Smooth muscle cell (in vitro differentiated cells): ENCODE measurements at regions not wholly inside any gene's neighbourhood (a gene's known extent, or its start where the extent isn't known, plus 50 kb on each side); places are given as distances from the start of the nearest gene placed in this dataset.

ENCODE experiments used
- DNase-seq: peaks from one replicate; lab custom pipeline; 2025; ENCODE audit not compliant: unreplicated experiment; lab: John Stamatoyannopoulos, UW
- H2AFZ ChIP-seq: fragments of 200-600 bp; sonication (generic); 2 replicates; pipeline ENCODE4 v1.6.0; 2016; ENCODE audit warnings: antibody characterized with exemption, low read depth, mild to moderate bottlenecking
- H3F3A ChIP-seq: fragments of 200-600 bp; sonication (generic); 2 replicates; pipeline ENCODE4 v1.6.0; 2017; ENCODE audit warnings: antibody characterized with exemption, low read depth
- H3K27ac ChIP-seq: fragments of 200-600 bp; sonication (generic); 2 replicates; pipeline ENCODE4 v1.5.1; 2016; ENCODE audit warnings: low read depth, mild to moderate bottlenecking
- H3K27me3 ChIP-seq: fragments of 200-600 bp; sonication (generic); 2 replicates; pipeline ENCODE4 v1.6.1; 2016; ENCODE audit warnings: low read depth, mild to moderate bottlenecking
- H3K36me3 ChIP-seq: fragments of 200-600 bp; sonication (generic); 2 replicates; pipeline ENCODE4 v1.5.1; 2016; ENCODE audit warnings: low read depth
- H3K4me1 ChIP-seq: fragments of 200-600 bp; sonication (generic); 2 replicates; pipeline ENCODE4 v1.5.1; 2016; ENCODE audit warnings: low read depth
- H3K4me2 ChIP-seq: fragments of 200-600 bp; sonication (generic); 2 replicates; pipeline ENCODE4 v1.6.0; 2016; ENCODE audit warnings: mild to moderate bottlenecking
- H3K4me3 ChIP-seq: fragments of 200-600 bp; sonication (generic); 2 replicates; pipeline ENCODE4 v1.5.1; 2016; ENCODE audit warnings: mild to moderate bottlenecking
- H3K79me2 ChIP-seq: fragments of 200-600 bp; sonication (generic); 2 replicates; pipeline ENCODE4 v1.6.0; 2016; ENCODE audit warnings: low read depth, mild to moderate bottlenecking
- H3K9ac ChIP-seq: fragments of 200-600 bp; sonication (generic); 2 replicates; pipeline ENCODE4 v1.6.0; 2016; ENCODE audit warnings: low read depth
- H3K9me3 ChIP-seq: fragments of 200-600 bp; sonication (generic); replicated peaks from 2 replicates; pipeline ENCODE4 v1.5.1; 2016; ENCODE audit warnings: low read depth
- H4K20me1 ChIP-seq: fragments of 200-600 bp; sonication (generic); 2 replicates; pipeline ENCODE4 v1.6.0; 2016; ENCODE audit warnings: low read depth
- CTCF ChIP-seq: fragments of 200-600 bp; sonication (generic); IDR thresholded peaks from 2 replicates; pipeline ENCODE4 v1.5.1; 2017; ENCODE audit warnings: borderline replicate concordance, mild to moderate bottlenecking, antibody characterized with exemption; ENCODE audit not compliant: insufficient read depth, poor library complexity, severe bottlenecking
- WGBS: methylation state at CpG from one replicate; pipeline ENCODE4 v1.1.7; 2016; ENCODE audit warnings: low lambda C conversion rate; 5-methylcytosine and 5-hydroxymethylcytosine counted together

DNA sequence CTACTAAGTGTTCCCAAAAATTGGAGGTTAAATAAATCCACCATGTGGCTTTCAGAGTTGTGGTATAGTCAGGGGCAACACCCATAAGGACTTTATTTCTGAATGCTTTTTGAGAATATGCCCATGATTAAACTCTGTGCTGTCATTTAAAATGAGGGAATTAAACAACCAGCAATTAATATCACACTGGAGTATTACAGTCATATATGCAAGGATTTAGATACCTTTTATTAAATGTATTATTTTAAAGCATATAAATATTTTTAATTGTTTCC lies 227.6 kb downstream of the ZPLD1 start:
- Histone ChIP-seq H3K4me2 (no peak overlapping the region), H3K4me1 (no peaks in the 10 kb centered on the region), H3K9me3 (no peaks in the 10 kb centered on the region), H3K79me2 (no peaks in the 10 kb centered on the region), H3F3A (no peaks in the 10 kb centered on the region), H4K20me1 (no peaks in the 10 kb centered on the region), H2AFZ (no peak overlapping the region), H3K9ac (no peak overlapping the region), H3K36me3 (no peaks in the 10 kb centered on the region), H3K4me3 (no peak overlapping the region), H3K27me3 (no peaks in the 10 kb centered on the region), H3K27ac (no peak overlapping the region)
- TF ChIP-seq CTCF = no peak
- DNase-seq = no peak

- TF ChIP-seq CTCF = no peak
- H3K9ac ChIP-seq = no peak overlapping the region
- no peak overlapping the region for H3K4me3 ChIP-seq
- H3K27me3 ChIP-seq = no peaks in the 10 kb centered on the region
- H3K79me2 ChIP-seq = no peaks in the 10 kb centered on the region
- no peak overlapping the region for H2AFZ ChIP-seq
- no peak overlapping the region for H3K4me2 ChIP-seq
- H3K9me3 ChIP-seq = no peaks in the 10 kb centered on the region
- no peak overlapping the region for H3K27ac ChIP-seq
- H3K4me1 ChIP-seq = no peaks in the 10 kb centered on the region
- no peaks in the 10 kb centered on the region for H3K36me3 ChIP-seq
- H4K20me1 ChIP-seq = no peaks in the 10 kb centered on the region
- 95% methylated on average over 6 of the region's 6 CpGs for WGBS
- DNase-seq = no peak
- H3F3A ChIP-seq = no peaks in the 10 kb centered on the region
Observed at GRCh38 chr3:102664126-102664525, 229.3 kb downstream of the ZPLD1 start.

DNA sequence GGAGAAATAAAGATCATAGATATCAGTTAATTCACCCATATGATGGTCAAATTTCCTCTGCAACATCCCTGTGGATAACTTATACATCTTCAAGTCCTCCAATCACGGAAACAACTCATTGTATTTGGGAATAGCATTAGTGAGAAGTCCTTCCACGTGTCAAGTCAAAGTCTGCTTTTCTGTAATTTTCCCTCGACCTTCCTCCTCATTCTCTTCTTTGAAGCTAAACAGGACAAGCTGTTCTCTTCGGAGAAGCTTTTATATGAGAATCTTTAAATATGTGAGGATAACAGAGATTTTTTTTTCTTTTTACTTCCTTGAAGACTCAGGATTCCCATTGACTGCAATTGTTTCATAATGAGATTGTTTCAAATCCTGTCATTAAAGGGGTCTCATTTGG lies 230.4 kb downstream of the ZPLD1 start:
- DNase-seq = no peak
- Histone ChIP-seq H3K27me3 (no peaks in the 10 kb centered on the region), H3K4me3 (no peak overlapping the region), H3K36me3 (no peaks in the 10 kb centered on the region), H3F3A (no peaks in the 10 kb centered on the region), H3K4me2 (no peak overlapping the region), H3K4me1 (no peaks in the 10 kb centered on the region), H3K79me2 (no peaks in the 10 kb centered on the region), H3K9me3 (no peaks in the 10 kb centered on the region), H2AFZ (no peak overlapping the region), H4K20me1 (no peaks in the 10 kb centered on the region), H3K9ac (no peak overlapping the region), H3K27ac (no peak overlapping the region)
- TF ChIP-seq CTCF = no peak
- 82% methylated on average over 4 of the region's 4 CpGs for WGBS

DNA sequence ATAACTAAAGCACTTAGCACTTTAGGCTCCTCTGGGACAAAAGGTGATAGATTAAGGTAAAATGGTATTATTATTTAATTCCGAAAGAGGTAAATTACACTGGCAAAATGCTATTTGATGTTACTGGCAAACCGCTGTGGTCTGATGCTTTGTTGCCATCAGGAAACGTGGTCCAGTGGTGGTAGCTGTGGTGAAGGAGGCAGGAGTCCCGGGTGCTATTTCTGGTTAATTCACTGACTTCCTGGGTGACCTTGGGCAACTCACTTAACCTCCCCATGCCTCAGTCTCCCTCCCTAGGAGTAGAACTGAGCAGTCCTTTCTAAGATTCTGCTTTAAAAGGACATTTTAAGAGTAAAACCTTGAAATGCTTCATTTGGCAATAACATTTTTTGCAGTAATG lies 233.4 kb downstream of the ZPLD1 start:
- no peak for TF ChIP-seq CTCF
- H2AFZ ChIP-seq = no peak overlapping the region
- H3F3A ChIP-seq = no peaks in the 10 kb centered on the region
- WGBS = 87% methylated on average over 4 of the region's 4 CpGs
- no peak overlapping the region for H3K9ac ChIP-seq
- peaks cover 8% of the 10 kb centered on the region for H3K27me3 ChIP-seq
- no peak overlapping the region for H3K4me3 ChIP-seq
- DNase-seq = no peak
- no peak overlapping the region for H3K27ac ChIP-seq
- no peaks in the 10 kb centered on the region for H3K79me2 ChIP-seq
- H3K4me1 ChIP-seq = peaks cover 3% of the 10 kb centered on the region
- no peak overlapping the region for H3K4me2 ChIP-seq
- H4K20me1 ChIP-seq = no peaks in the 10 kb centered on the region
- no peaks in the 10 kb centered on the region for H3K9me3 ChIP-seq
- H3K36me3 ChIP-seq = no peaks in the 10 kb centered on the region
